Progenitor cell of endocrine pancreas (in vitro differentiated cells): ENCODE measurements at regions not wholly inside any gene's neighbourhood (a gene's known extent, or its start where the extent isn't known, plus 50 kb on each side); places are given as distances from the start of the nearest gene placed in this dataset.

Experiments
- DNase-seq: peaks from one replicate; pipeline ENCODE4 v3.0.0; 2021; ENCODE audit warnings: low spot score; ENCODE audit not compliant: unreplicated experiment
- H3K27ac Mint-ChIP-seq: 2 replicates; pipeline ENCODE4 v1.8.0; 2021; ENCODE audit warnings: mild to moderate bottlenecking, moderate library complexity, mixed read lengths
- H3K27me3 Mint-ChIP-seq: 2 replicates; pipeline ENCODE4 v1.8.0; 2021; ENCODE audit warnings: mixed read lengths
- H3K36me3 Mint-ChIP-seq: 2 replicates; pipeline ENCODE4 v1.8.0; 2022; ENCODE audit warnings: mixed read lengths; ENCODE audit not compliant: insufficient read depth
- H3K4me1 Mint-ChIP-seq: 2 replicates; pipeline ENCODE4 v1.8.0; 2021; ENCODE audit warnings: low read depth, mixed read lengths
- H3K4me3 Mint-ChIP-seq: 2 replicates; pipeline ENCODE4 v1.8.0; 2021; ENCODE audit warnings: low read depth, mild to moderate bottlenecking, moderate library complexity, mixed read lengths
- H3K9me3 Mint-ChIP-seq: 2 replicates; pipeline ENCODE4 v1.8.0; 2021; ENCODE audit warnings: low read depth, mixed read lengths
- TF ChIP-seq, protein P1 (sequence below): fragments of 200-600 bp; sonication (generic); IDR thresholded peaks from one replicate; pipeline ENCODE4 v1.5.0; 2021; ENCODE audit warnings: antibody characterized with exemption, mild to moderate bottlenecking; ENCODE audit not compliant: unreplicated experiment

DNA sequence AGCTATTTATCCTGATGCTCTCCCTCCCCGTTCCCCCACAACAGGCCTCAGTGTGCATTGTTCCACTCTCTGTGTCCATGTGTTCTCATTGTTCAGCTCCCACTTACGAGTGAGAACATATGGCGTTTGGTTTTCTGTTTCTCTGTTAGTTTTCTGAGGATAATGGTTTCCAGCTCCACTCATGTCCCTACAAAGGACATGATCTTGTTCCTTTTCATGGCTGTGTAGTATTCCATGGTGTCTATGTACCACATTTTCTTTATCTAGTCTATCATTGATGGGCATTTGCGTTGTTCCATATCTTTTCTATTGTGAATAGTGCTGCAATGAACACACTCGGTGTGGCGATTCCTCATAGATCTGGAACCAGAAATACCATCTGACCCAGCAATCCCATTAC lies 225.9 kb upstream of the CDH4 start:
- H3K4me1 Mint-ChIP-seq, result no peaks in the 10 kb centered on the region

DNA sequence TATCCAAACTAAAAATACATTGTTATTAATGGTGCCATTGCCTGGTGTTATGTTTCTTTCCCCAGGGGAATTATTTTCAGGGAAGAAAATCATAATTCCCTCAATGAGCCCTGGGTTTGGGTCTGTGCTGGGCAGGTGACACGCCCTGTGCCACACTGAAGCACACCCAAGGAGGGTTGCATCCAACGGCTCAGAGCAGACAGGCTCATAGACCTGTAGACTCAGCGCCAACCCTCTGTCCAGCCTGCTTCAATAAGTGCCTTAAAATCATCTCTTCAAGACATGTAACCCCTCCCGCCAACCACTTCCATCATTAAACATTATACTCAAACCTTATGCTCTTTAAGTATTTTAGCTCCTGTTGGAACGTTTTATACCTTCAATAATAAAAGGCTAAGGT lies 225.3 kb upstream of the CDH4 start:
- Mint-ChIP-seq H3K4me3 (no peak overlapping the region), H3K36me3 (no peaks in the 10 kb centered on the region), H3K27me3 (peaks cover 10% of the 10 kb centered on the region), H3K27ac (no peak overlapping the region), H3K9me3 (peaks cover 11% of the 10 kb centered on the region), H3K4me1 (no peaks in the 10 kb centered on the region)
- DNase-seq, result no peak
- TF ChIP-seq, protein P1, sequence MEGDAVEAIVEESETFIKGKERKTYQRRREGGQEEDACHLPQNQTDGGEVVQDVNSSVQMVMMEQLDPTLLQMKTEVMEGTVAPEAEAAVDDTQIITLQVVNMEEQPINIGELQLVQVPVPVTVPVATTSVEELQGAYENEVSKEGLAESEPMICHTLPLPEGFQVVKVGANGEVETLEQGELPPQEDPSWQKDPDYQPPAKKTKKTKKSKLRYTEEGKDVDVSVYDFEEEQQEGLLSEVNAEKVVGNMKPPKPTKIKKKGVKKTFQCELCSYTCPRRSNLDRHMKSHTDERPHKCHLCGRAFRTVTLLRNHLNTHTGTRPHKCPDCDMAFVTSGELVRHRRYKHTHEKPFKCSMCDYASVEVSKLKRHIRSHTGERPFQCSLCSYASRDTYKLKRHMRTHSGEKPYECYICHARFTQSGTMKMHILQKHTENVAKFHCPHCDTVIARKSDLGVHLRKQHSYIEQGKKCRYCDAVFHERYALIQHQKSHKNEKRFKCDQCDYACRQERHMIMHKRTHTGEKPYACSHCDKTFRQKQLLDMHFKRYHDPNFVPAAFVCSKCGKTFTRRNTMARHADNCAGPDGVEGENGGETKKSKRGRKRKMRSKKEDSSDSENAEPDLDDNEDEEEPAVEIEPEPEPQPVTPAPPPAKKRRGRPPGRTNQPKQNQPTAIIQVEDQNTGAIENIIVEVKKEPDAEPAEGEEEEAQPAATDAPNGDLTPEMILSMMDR, result no peak

More for the DNA sequence above, 225.9 kb upstream of the CDH4 start:
- TF ChIP-seq, protein P1, result no peak
- H3K4me3 Mint-ChIP-seq, result no peak overlapping the region
- peaks cover 11% of the 10 kb centered on the region for H3K9me3 Mint-ChIP-seq
- no peak for DNase-seq
- no peaks in the 10 kb centered on the region for H3K36me3 Mint-ChIP-seq
- no peak overlapping the region for H3K27ac Mint-ChIP-seq
- peaks cover 12% of the 10 kb centered on the region for H3K27me3 Mint-ChIP-seq

DNA sequence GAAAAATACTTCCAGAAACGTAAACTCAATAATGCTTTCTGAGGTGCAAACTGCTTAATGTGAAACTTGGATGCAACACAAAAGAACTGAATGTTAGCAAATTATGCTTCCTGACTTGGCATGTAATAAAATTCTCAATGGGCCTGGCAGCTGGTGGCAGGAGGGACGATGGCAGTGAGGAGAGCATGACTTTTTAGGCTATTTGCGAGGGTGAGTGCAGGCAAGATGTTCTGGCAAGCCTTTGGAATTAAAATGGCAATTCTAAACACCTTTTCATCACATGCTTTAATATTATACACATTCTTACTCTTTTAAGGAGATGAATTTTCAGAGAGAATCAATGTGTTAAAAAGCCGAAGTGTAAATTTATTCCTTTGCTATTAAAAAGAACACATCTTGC lies 224.8 kb upstream of the CDH4 start:
- no peak for DNase-seq
- TF ChIP-seq, protein P1, result no peak
- H3K27me3 Mint-ChIP-seq, result peaks cover 10% of the 10 kb centered on the region
- no peak overlapping the region for H3K4me3 Mint-ChIP-seq
- H3K36me3 Mint-ChIP-seq, result no peaks in the 10 kb centered on the region
- no peaks in the 10 kb centered on the region for H3K4me1 Mint-ChIP-seq
- peaks cover 11% of the 10 kb centered on the region for H3K9me3 Mint-ChIP-seq
- H3K27ac Mint-ChIP-seq, result no peak overlapping the region

DNA sequence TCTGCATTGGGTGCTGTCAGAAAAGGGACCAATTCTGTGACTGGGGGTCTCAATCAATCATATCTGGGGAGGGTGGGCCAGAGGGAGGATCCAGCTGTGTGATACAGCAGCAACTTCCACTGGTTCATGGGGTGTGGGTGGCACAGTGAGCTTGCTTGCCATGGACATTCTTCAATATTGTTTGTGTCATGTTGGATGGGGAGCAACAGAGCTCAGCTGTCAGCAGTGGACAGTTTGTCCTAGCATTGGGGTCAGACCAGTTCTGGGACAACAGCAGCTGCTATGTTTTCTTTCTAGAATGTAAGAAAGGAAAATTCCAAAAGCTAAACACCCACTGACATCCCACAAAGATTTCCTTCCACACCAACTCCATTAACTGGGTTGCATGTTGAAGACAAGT lies 221.9 kb upstream of the CDH4 start:
- peaks cover 3% of the 10 kb centered on the region for H3K27me3 Mint-ChIP-seq
- peaks cover 11% of the 10 kb centered on the region for H3K9me3 Mint-ChIP-seq
- H3K4me1 Mint-ChIP-seq, result no peaks in the 10 kb centered on the region
- no peak overlapping the region for H3K27ac Mint-ChIP-seq
- DNase-seq, result no peak
- H3K4me3 Mint-ChIP-seq, result no peak overlapping the region
- H3K36me3 Mint-ChIP-seq, result no peaks in the 10 kb centered on the region
- TF ChIP-seq, protein P1, result no peak

DNA sequence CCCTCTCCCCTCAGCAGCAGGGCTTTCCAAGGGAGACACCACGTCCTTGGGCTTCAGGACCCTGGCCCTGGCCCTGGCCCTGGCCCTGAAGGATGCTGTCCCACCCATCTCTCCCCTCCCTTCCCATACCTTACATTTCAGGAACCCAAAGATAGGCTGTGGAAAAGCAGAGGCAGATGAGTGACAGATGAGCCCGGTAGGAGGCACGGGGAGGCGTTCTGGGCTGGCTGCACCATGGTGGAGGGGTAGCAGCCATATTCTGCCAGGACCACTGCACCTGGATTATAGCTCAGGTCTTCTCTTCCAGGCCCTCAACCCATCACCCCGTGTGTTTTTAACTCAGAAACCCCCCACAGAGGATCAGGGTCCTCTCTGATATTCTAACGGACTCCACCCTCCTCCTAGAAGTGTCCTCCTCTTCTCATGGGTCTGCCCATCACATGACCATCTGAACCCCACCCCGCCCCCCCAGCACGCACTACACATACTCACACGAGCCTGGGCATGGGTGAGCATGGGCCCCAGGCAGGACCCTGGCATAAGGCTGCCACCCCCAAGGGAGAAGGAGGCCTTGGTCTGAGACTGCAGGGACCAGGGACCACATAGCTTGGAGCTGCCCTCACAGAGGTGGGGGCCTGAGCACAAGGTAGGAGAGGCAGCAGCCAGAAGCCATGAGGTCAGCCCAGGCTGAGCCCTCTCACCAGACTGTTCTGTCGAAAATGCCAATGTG lies 220.8 kb upstream of the CDH4 start:
- no peak overlapping the region for H3K27ac Mint-ChIP-seq
- H3K27me3 Mint-ChIP-seq, result peaks cover 3% of the 10 kb centered on the region

More for the DNA sequence above, 220.8 kb upstream of the CDH4 start:
- H3K4me3 Mint-ChIP-seq, result no peak overlapping the region
- H3K4me1 Mint-ChIP-seq, result no peaks in the 10 kb centered on the region
- peaks cover 11% of the 10 kb centered on the region for H3K9me3 Mint-ChIP-seq
- DNase-seq, result no peak
- TF ChIP-seq, protein P1, result no peak
- H3K36me3 Mint-ChIP-seq, result no peaks in the 10 kb centered on the region
